ENCODE measurements at regions not wholly inside any gene's neighbourhood (a gene's known extent, or its start where the extent isn't known, plus 50 kb on each side); places are given as distances from the start of the nearest gene placed in this dataset.
"Not testable (repeated sequence)": the region's sequence is repeated elsewhere in the genome, so short reads cannot be mapped to it uniquely, and the experiment has no call there.

DNA sequence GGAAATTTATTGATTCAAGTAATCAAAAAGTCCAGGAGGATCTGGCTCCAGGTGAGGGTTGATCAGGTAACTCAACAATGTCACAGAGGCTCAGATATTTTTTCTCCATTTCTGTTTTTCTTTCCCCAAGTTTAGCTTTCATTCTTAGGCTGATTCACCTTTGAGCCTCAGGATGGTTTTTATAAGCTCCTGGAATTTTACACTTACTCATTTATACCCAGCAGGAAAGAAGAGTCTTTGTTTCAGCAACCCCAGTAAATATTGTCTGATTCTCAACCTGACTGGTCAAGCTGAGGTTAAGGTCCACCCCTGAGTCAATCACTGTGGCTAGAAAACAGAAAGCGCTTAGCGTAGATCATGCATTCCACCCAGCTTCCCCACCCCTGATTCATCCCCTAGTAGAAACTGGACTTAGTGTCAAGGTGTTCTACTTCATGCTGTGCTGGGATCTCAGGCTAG, 500.6 kb downstream of the KIF4B start:
- no peak for DNase-seq

DNA sequence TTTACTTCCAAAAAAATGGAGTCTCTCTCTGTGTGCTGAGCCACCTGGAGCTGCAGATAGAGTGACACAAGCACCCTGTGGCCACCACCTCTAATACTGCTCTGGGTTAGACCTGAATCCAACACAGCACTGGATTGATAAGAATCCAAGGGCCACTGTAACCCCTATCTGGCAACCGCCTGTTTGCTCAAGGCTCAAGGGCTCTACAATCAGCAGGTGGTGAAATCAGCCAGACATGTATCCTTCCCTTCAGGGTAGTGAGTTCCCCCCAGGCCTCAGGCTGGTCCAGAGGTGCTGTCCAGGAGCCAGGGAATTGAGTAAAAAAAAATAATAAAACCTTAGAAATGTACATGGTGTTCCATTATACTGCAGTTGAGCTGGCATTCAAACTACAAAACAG, 509.0 kb downstream of the KIF4B start:
- no peak for DNase-seq

DNA sequence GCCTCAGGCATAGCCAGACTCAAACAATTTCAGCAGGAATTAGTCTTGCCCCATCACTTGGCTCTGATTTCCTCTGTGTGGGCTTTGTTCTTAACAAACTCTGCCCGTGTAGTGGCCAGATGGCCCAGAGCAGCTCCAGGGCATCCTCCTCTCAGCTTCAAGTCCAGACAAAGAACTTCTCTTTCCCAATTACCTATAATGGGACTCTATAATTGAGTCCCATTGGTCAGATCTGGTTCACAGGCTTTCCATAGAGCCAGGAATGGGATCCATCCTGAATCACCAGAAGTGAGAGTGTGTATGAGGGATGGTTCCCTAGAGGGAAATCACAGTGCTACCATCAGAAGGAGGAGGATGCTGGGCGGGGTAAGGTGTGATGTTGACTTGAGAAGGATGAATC, 515.8 kb downstream of the KIF4B start:
- DNase-seq: no peak

DNA sequence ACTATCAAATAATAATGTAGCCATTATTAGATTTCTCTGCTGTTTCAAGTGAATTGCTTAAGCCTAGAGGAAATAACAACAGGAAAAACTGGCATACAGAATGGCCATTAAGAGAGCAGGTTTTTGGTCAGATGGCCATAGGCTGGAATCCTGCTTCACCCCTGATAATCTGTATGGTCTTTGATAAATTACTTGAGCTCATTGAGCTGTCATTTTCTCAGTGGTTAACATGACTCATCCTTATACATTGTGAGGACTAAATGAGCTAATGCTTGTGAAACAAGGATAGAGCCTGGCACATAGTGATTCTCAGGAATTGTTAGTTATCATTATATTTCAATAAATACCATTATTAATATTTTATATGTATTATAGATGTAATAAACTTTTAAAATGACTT, 516.5 kb downstream of the KIF4B start:
- no peak for DNase-seq

GRCh38 chr5:155532621-155533311, 519.2 kb downstream of the KIF4B start:
- DNase-seq: no peak

DNA sequence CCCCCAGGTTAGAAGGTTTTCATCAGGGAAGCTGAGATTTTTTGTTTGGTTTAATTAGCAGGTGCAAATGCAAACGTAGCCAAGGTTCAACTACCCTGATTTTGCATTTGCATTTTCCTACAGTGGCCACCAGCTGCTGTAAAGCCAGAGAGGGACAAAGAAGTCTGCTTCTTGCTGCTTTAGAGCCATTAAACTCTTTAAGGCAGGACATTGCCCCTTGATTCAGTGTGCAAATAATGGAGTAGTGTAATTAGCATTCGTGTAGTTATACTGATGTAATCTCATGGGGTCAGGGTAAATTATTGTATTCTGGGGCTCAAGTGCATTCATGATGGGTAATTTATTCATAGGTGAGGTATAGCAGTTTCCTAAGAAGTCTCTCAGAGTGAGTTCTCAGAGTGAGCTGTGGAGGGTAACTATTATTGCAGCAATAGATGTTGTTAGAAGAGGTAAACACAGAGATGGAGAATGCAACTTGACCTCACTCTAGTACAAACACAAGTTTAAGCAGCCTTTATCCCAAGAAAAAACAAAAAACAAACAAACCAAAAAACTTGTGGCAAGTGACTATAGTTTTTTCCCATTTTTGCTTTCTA, 526.5 kb downstream of the KIF4B start:
- no peak for DNase-seq

DNA sequence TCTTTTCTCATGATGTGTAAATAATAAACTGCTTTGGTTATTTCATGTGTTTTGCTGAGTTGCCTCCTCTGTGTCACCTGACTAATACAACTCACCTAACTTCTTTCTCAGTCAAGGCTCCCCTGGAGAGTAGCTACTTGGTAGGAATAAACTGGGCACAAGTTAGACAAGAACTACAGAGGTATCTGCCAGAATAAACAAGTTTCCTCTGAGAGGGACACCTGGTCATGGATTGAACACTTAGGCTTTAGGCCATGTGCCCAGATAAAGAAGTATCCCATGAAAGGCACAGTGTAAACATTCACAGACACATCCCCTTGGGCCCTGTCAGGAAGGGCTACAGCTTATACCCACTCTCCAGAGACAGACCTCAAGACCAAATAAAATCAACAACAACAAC, 532.5 kb downstream of the KIF4B start:
- no peak for DNase-seq

- no peak for DNase-seq
Measured at GRCh38 chr5:155554500-155554899, 540.9 kb downstream of the KIF4B start.

DNA sequence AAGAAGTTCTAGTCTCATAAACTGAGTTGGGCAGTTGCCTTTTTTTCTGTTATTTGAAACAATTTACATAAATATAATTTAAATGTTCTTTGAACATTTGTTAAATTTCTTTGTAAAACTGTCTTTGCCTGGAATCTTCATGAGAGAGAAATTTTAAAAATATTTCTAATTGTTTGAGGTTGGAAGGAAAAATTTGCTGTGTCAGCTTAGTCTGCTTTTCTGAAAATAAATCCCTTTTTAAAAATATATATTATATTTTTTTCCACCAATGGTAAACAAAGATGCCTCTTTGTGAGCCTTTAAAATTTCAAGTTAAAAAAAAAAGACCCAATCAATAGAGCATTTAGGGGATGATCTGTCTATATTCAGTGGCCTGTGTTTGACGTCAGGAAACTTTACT, 542.7 kb downstream of the KIF4B start:
- no peak for DNase-seq

DNA sequence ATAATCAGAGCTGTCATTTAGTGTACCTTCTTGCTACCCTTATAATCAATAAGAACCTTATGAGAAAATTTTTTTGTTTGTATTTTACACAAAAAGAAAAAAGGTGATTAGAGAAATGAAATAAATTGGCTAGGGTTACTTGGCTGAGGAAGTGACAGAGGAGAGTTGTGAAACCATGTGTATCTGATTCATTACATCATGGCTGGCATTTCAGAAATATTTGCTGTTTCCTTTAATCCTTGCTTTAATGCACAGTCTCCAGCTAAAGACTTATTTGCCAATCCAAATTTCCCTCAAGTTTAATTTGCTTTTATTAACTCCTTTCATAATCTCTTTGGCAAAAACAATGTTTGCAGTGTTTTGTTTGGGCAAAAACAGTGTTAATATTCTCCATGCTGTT, 543.1 kb downstream of the KIF4B start:
- no peak for DNase-seq

DNA sequence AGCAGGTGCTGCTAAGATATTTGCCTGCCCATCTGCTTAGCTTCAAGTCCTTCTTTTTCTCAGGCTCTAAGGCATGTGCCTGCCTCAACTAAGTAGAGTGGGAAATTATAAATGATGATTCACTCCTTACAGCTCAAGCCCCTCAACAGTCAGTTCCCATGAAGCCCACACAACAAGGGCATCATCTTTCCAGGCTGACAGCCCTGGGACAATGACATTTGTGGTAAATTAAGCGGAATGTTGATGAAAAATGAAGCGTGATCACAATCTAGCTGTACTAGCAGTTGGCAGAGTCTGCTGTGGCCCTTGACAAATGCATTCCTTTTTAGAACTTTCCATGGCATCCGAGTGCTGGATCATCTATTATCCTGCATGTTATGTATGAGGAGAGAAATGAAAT, 548.6 kb downstream of the KIF4B start:
- DNase-seq: no peak

GRCh38 chr5:155564541-155564940, 551.0 kb downstream of the KIF4B start:
- no peak for DNase-seq

- DNase-seq: no peak
Measured at GRCh38 chr5:155575861-155576260, 562.3 kb downstream of the KIF4B start.

DNA sequence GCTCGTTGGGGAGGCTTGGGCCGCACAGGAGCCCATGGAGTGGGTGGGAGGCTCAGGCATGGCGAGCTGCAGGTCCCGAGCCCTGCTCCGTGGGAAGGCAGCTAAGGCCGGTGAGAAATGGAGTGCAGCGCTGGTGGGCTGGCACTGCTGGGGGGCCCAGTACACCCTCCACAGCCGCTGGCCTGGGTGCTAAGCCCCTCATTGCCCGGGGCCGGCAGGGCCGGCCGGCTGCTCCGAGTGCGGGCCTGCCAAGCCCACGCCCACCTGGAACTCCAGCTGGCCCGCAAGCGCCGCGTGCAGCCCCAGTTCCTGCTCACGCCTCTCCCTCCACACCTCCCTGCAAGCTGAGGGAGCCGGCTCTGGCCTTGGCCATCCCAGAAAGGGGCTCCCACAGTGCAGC, 573.3 kb downstream of the KIF4B start:
- not testable (repeated sequence) for DNase-seq

- DNase-seq: no peak
Measured at GRCh38 chr5:155587458-155587857, 573.9 kb downstream of the KIF4B start.

- no peak for DNase-seq
Measured at GRCh38 chr5:155591273-155591672, 577.7 kb downstream of the KIF4B start.

- DNase-seq: no peak
Measured at GRCh38 chr5:155594270-155594669, 580.7 kb downstream of the KIF4B start.

- DNase-seq: no peak
Measured at GRCh38 chr5:155595791-155596190, 582.2 kb downstream of the KIF4B start.

DNA sequence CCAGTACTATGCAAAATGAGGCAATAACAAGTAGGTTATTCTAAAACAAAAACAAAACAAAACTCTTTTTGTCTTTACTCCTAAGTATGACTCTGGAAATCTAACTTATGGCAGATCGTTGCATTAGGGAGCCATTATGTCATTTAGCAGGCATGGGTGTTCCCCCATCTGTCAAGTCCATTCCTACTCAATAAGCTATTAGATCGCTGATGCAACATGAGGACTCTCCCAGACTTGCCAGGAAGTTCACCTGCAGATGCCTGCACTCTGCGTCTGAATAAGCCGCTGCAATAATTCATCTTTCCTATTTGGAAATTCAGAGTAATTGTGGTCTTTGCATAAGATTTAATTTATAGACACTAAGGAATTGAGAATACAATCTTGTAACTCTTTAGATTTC, 585.0 kb downstream of the KIF4B start:
- no peak for DNase-seq

DNA sequence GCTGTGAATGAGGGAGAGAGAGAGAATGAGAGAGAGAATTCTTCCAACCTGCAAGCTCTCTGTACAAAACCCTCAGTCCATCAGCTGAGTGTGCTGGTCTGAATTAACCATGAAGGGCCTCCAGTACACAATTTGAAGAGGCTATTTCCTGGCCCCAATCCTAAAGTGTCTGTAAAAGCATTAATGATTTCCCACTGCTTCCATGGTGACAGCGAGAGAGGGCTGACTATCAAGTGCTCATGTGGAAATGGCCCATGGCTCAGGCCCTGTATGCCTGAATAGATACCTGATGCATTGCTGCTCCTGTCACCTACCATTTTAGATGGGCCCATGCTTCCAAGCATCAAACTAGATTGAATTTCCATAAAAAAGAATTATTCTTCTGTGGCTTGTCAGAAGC, 592.4 kb downstream of the KIF4B start:
- DNase-seq: no peak

DNA sequence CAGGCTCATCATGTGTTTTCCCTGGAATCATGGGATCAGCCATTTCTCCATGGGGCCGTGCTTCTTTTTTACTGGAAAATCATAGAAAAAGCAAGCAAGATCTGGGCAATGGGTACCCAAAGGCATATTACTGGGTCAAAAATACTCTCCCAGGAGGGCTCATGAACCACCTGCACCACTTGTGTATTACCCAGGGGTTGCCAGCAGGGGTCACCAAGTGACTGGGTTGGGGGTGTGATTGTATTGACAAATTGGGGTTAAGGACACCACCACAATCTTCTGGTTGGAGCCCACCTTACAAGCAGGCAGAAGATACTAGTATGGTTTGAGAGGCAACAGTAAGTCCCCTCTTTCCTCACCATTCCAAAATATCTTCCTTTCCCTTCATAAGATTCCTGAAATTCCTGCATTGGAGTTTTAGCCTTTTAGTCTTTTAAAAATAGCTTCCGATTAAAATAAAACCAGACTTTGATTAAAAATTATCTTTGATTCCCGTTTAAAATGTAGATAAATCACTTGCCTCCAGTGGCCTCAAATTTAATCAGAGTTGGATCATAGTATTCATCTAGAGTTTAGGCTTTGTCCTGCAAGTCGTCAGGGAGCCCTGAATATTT, 603.3 kb downstream of the KIF4B start:
- DNase-seq: peak; percentile 45

DNA sequence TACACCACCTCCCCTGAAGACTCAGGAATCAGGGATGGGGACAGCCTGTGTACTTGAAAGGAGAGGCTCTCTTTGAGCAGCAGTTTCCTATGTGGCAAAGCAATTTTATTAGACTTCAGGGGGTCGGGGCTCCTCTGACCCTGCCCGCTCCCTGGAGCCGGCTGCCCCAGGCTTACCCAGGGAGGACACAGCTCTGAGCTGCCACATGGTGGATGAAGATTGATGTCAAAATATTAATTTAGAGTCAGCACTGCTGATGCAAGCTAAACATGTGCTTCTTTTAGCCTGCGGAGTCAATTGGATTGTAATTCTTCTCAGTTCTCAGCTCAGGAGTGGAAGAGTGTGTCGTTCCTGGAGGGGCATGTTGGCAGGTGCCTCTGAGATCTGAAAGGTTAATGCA, 606.1 kb downstream of the KIF4B start:
- no peak for DNase-seq

GRCh38 chr5:155620821-155621410, 607.4 kb downstream of the KIF4B start:
- no peak for DNase-seq

GRCh38 chr5:155624597-155625241, 611.2 kb downstream of the KIF4B start:
- no peak for DNase-seq
